ENCODE measurements at regions not wholly inside any gene's neighbourhood (a gene's known extent, or its start where the extent isn't known, plus 50 kb on each side); places are given as distances from the start of the nearest gene placed in this dataset.

DNA sequence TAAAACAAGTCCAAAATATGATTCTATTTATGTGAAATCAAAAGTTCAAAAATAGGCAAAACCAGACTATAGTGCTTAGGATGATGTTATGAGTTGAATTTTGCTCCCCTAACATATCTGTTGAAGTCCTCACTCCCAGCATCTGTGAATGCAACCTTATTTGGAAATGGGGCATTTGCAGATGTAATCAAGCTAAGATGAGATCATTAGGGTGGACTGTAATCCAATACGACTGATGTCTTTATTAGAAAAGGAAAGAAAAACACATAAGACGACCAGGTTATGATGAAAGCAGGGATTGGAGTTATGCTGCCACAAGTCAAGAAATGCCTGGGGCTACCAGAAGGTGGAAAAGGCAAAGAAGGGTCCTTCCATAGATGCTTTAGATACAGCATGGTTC is 110.5 kb upstream of the CCDC39 start:
- Histone ChIP-seq H3K4me3 (ENCODE audit: extremely low read depth, insufficient read depth, low read length, poor library complexity, severe bottlenecking) (no peak overlapping the region), H3K9me3 (ENCODE audit: control insufficient read depth, low read length) (no peaks in the 10 kb centered on the region), H3K27ac (ENCODE audit: low read depth, low read length, severe bottlenecking) (no peak overlapping the region), H3K36me3 (ENCODE audit: control insufficient read depth, insufficient read depth, low read length) (no peaks in the 10 kb centered on the region), H3K4me1 (ENCODE audit: control insufficient read depth, insufficient read depth, low read length, poor library complexity, severe bottlenecking) (no peaks in the 10 kb centered on the region)
- WGBS, 2 experiments (ENCODE audit: insufficient coverage in 2 of 2), result 73 to 79% methylated on average over 2 of the region's 2 CpGs

GRCh38 chr3:180798197-180798596 is 114.3 kb upstream of the FXR1 start:
- Histone ChIP-seq H3K4me3 (ENCODE audit: extremely low read depth, insufficient read depth, low read length, poor library complexity, severe bottlenecking) (no peak overlapping the region), H3K27ac (ENCODE audit: low read depth, low read length, severe bottlenecking) (no peak overlapping the region), H3K36me3 (ENCODE audit: control insufficient read depth, insufficient read depth, low read length) (no peaks in the 10 kb centered on the region), H3K9me3 (ENCODE audit: control insufficient read depth, low read length) (no peaks in the 10 kb centered on the region), H3K4me1 (ENCODE audit: control insufficient read depth, insufficient read depth, low read length, poor library complexity, severe bottlenecking) (no peaks in the 10 kb centered on the region)
- WGBS, 2 experiments (ENCODE audit: insufficient coverage in 2 of 2), result no CpG with 5 or more reads among the region's 4 CpGs

GRCh38 chr3:180802837-180803236 is 109.6 kb upstream of the FXR1 start:
- Histone ChIP-seq H3K9me3 (ENCODE audit: control insufficient read depth, low read length) (no peaks in the 10 kb centered on the region), H3K27ac (ENCODE audit: low read depth, low read length, severe bottlenecking) (no peak overlapping the region), H3K4me3 (ENCODE audit: extremely low read depth, insufficient read depth, low read length, poor library complexity, severe bottlenecking) (no peak overlapping the region), H3K4me1 (ENCODE audit: control insufficient read depth, insufficient read depth, low read length, poor library complexity, severe bottlenecking) (no peaks in the 10 kb centered on the region), H3K36me3 (ENCODE audit: control insufficient read depth, insufficient read depth, low read length) (no peaks in the 10 kb centered on the region)

- Histone ChIP-seq H3K9me3 (ENCODE audit: control insufficient read depth, low read length) (no peaks in the 10 kb centered on the region), H3K27ac (ENCODE audit: low read depth, low read length, severe bottlenecking) (peak overlapping the region; percentile 78), H3K36me3 (ENCODE audit: control insufficient read depth, insufficient read depth, low read length) (no peaks in the 10 kb centered on the region), H3K4me3 (ENCODE audit: extremely low read depth, insufficient read depth, low read length, poor library complexity, severe bottlenecking) (no peak overlapping the region), H3K4me1 (ENCODE audit: control insufficient read depth, insufficient read depth, low read length, poor library complexity, severe bottlenecking) (no peaks in the 10 kb centered on the region)
- WGBS, 2 experiments (ENCODE audit: insufficient coverage in 2 of 2), result no CpG with 5 or more reads among the region's 6 CpGs
Observed at GRCh38 chr3:180804916-180805315, 107.6 kb upstream of the FXR1 start.

GRCh38 chr3:180808823-180809575 is 103.5 kb upstream of the FXR1 start:
- H3K36me3 ChIP-seq (ENCODE audit: control insufficient read depth, insufficient read depth, low read length), result no peaks in the 10 kb centered on the region
- no peaks in the 10 kb centered on the region for H3K4me1 ChIP-seq (ENCODE audit: control insufficient read depth, insufficient read depth, low read length, poor library complexity, severe bottlenecking)
- WGBS, 2 experiments (ENCODE audit: insufficient coverage in 2 of 2), result 91% methylated on average over 1 of the region's 1 CpG; no CpG with 5 or more reads in 1 of the 2 experiments
- no peak overlapping the region for H3K27ac ChIP-seq (ENCODE audit: low read depth, low read length, severe bottlenecking)
- H3K9me3 ChIP-seq (ENCODE audit: control insufficient read depth, low read length), result no peaks in the 10 kb centered on the region
- H3K4me3 ChIP-seq (ENCODE audit: extremely low read depth, insufficient read depth, low read length, poor library complexity, severe bottlenecking), result no peak overlapping the region

DNA sequence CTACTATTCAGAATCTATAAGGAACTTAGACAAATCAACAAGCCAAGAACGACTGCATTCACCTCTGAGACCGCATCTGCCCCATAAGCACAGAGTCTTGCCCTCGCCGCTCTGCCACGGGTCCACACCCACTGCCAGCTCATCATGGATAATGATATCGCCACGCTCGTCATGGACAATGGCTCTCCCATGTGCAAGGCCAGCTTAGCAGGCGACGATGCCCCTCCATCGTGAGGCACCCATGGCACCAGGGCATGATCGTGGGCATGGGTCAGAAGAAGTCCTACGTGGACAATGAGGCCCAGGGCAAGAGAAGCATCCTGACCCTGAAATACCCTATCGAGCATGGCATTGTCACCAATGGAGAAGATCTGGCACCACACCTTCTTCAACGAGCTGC is 92.1 kb upstream of the FXR1 start:
- H3K4me1 ChIP-seq (ENCODE audit: control insufficient read depth, insufficient read depth, low read length, poor library complexity, severe bottlenecking), result no peaks in the 10 kb centered on the region
- H3K27ac ChIP-seq (ENCODE audit: low read depth, low read length, severe bottlenecking), result no peak overlapping the region
- H3K9me3 ChIP-seq (ENCODE audit: control insufficient read depth, low read length), result no peaks in the 10 kb centered on the region
- H3K36me3 ChIP-seq (ENCODE audit: control insufficient read depth, insufficient read depth, low read length), result no peaks in the 10 kb centered on the region
- 91 to 93% methylated on average over 13 to 15 of the region's 15 CpGs for WGBS, 2 experiments (ENCODE audit: insufficient coverage in 2 of 2)
- H3K4me3 ChIP-seq (ENCODE audit: extremely low read depth, insufficient read depth, low read length, poor library complexity, severe bottlenecking), result no peak overlapping the region

DNA sequence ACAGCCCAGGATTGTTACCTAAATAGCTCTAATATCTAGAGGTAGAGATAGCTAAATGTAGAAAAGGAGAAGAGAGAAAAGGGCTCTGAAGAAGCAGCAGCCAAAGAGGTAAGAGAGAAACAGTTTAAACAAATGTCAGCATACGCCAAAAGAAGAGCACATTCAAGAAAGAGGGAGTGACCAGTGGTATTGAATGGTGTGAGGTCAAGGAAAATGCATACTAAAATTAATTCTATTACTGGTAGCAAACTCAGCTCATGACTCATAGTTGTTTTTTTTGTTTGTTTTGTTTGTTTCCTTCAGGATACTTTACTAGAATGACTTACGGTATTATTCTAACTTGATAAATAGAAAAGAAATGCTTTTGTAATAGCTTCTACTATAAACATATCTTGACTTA is 86.5 kb upstream of the FXR1 start:
- no peak overlapping the region for H3K4me3 ChIP-seq (ENCODE audit: extremely low read depth, insufficient read depth, low read length, poor library complexity, severe bottlenecking)
- H3K9me3 ChIP-seq (ENCODE audit: control insufficient read depth, low read length), result no peaks in the 10 kb centered on the region
- WGBS, 2 experiments (ENCODE audit: insufficient coverage in 2 of 2), result 83% methylated on average over 1 of the region's 2 CpGs; no CpG with 5 or more reads in 1 of the 2 experiments
- H3K36me3 ChIP-seq (ENCODE audit: control insufficient read depth, insufficient read depth, low read length), result no peaks in the 10 kb centered on the region
- H3K27ac ChIP-seq (ENCODE audit: low read depth, low read length, severe bottlenecking), result no peak overlapping the region
- H3K4me1 ChIP-seq (ENCODE audit: control insufficient read depth, insufficient read depth, low read length, poor library complexity, severe bottlenecking), result no peaks in the 10 kb centered on the region

- 83 to 100% methylated on average over 1 to 2 of the region's 3 CpGs for WGBS, 2 experiments (ENCODE audit: insufficient coverage in 2 of 2)
- Histone ChIP-seq H3K4me3 (ENCODE audit: extremely low read depth, insufficient read depth, low read length, poor library complexity, severe bottlenecking) (no peak overlapping the region), H3K36me3 (ENCODE audit: control insufficient read depth, insufficient read depth, low read length) (no peaks in the 10 kb centered on the region), H3K9me3 (ENCODE audit: control insufficient read depth, low read length) (no peaks in the 10 kb centered on the region), H3K27ac (ENCODE audit: low read depth, low read length, severe bottlenecking) (no peak overlapping the region), H3K4me1 (ENCODE audit: control insufficient read depth, insufficient read depth, low read length, poor library complexity, severe bottlenecking) (no peaks in the 10 kb centered on the region)
Observed at GRCh38 chr3:180827171-180827570, 85.3 kb upstream of the FXR1 start.

GRCh38 chr3:180828001-180828720 is 84.3 kb upstream of the FXR1 start:
- H3K9me3 ChIP-seq (ENCODE audit: control insufficient read depth, low read length), result no peaks in the 10 kb centered on the region
- H3K27ac ChIP-seq (ENCODE audit: low read depth, low read length, severe bottlenecking), result no peak overlapping the region
- H3K36me3 ChIP-seq (ENCODE audit: control insufficient read depth, insufficient read depth, low read length), result no peaks in the 10 kb centered on the region
- no peaks in the 10 kb centered on the region for H3K4me1 ChIP-seq (ENCODE audit: control insufficient read depth, insufficient read depth, low read length, poor library complexity, severe bottlenecking)
- WGBS, 2 experiments (ENCODE audit: insufficient coverage in 2 of 2), result 94 to 96% methylated on average over 31 to 33 of the region's 36 CpGs
- no peak overlapping the region for H3K4me3 ChIP-seq (ENCODE audit: extremely low read depth, insufficient read depth, low read length, poor library complexity, severe bottlenecking)

DNA sequence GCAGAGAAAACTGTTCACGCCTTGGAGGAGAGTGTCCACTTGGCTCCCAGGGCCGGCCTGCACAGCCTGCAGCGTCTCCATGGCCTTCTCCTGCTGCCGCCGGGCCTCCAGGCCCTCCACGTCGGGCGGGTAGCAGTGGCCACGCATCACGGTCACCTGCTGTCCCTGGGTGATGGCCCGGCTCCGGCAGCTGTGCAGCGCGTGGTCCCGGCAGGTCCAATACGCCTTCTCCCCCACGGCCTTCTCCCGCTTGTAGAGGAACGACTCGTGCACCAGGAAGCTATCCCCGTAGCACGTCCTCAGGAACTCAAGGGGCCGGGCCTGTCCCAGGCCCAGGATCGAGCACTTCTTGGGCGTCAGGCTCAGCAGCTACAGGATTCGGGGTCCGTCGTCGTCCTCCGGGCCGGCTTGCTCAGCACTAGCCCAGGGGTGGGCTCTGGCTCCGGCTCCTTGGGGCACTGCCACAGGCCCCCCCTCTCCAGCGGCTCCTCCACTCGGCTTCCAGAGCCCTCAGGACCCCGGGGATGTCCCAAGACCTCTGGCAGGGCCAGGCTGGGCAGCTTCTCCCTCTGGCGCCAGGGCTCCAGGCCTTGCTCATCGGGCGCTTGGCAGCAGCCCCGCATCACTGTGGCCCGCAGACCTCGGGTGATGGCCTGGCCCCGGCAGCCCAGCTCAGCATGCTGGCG is 83.6 kb upstream of the FXR1 start:
- 93 to 96% methylated on average over 34 to 43 of the region's 43 CpGs for WGBS, 2 experiments (ENCODE audit: insufficient coverage in 2 of 2)
- Histone ChIP-seq H3K27ac (ENCODE audit: low read depth, low read length, severe bottlenecking) (no peak overlapping the region), H3K4me3 (ENCODE audit: extremely low read depth, insufficient read depth, low read length, poor library complexity, severe bottlenecking) (no peak overlapping the region), H3K36me3 (ENCODE audit: control insufficient read depth, insufficient read depth, low read length) (no peaks in the 10 kb centered on the region), H3K9me3 (ENCODE audit: control insufficient read depth, low read length) (no peaks in the 10 kb centered on the region), H3K4me1 (ENCODE audit: control insufficient read depth, insufficient read depth, low read length, poor library complexity, severe bottlenecking) (no peaks in the 10 kb centered on the region)

All from mesodermal cell (in vitro differentiated cells).